K562 (cell line): ENCODE measurements at regions not wholly inside any gene's neighbourhood (a gene's known extent, or its start where the extent isn't known, plus 50 kb on each side); places are given as distances from the start of the nearest gene placed in this dataset.

Experiments
- ATAC-seq: fragments of 200-7000 bp; cut with Tn5 transposase; 3 replicates; pipeline ENCODE4 v1.9.1; 2020; ENCODE audit warnings: moderate library complexity
- BruUV-seq: library from RNA; stranded (reverse); fragments of 400-500 nt; replicated peaks from 2 replicates; lab custom pipeline; 2021; lab: Mats Ljungman, UMichigan
- CTCF ChIA-PET: fragments of 300-600 bp; formaldehyde crosslinking; extraction: SDS; loops from one replicate; lab custom pipeline; 2021; ENCODE audit warnings: low intra/inter-chr PET ratio; lab: Yijun Ruan, JAX
- POLR2A ChIA-PET: fragments of 300-600, 350-650 bp; sonication (Branson Sonifier 250); formaldehyde crosslinking; extraction: SDS; loops from one replicate; lab custom pipeline; 2021; ENCODE audit warnings: antibody characterized with exemption, inconsistent platforms; lab: Yijun Ruan, JAX
- DNase-seq, 4 experiments: peaks; one replicate each; pipeline versions ENCODE4 v3.0.0 to v3.0.0-alpha.2; 2011 to 2018; ENCODE audit warnings: low spot score in 3 of 4, mixed read lengths in 3 of 4; ENCODE audit errors: extremely low read depth in 1 of 4
- FAIRE-seq: peaks from 2 replicates; lab custom pipeline; 2011; peaks lifted over from hg19 to GRCh38; lab: Jason Lieb, UNC
- H2AFZ ChIP-seq: 2 replicates; pipeline ENCODE4 v1.6.0; 2011; ENCODE audit warnings: low read depth, low read length, control low read depth, inconsistent platforms
- H3K27ac ChIP-seq: fragments of 200-600 bp; 3 replicates; pipeline ENCODE4 v1.8.0; 2011; ENCODE audit warnings: low read depth, mild to moderate bottlenecking, control low read depth, inconsistent platforms, low read length, moderate library complexity, mixed read lengths; ENCODE audit errors: extremely low read depth
- H3K27me3 ChIP-seq, 2 experiments: fragments of 300-600 bp in 1 of 2; 2 replicates in 1 of 2; 3 replicates in 1 of 2; pipeline versions ENCODE4 v1.6.0 to v1.8.0; 2011; ENCODE audit warnings: inconsistent platforms in 2 of 2, low read length in 2 of 2, mild to moderate bottlenecking in 1 of 2, mixed read lengths in 1 of 2, moderate library complexity in 1 of 2; ENCODE audit not compliant: control insufficient read depth in 2 of 2, insufficient read depth in 2 of 2
- H3K36me3 ChIP-seq: fragments of 300-600 bp; 3 replicates; pipeline ENCODE4 v1.8.0; 2011; ENCODE audit warnings: mild to moderate bottlenecking, low read length, inconsistent platforms; ENCODE audit not compliant: control insufficient read depth, insufficient read depth
- H3K4me1 ChIP-seq, 2 experiments: fragments of 200-600 bp in 1 of 2; replicated peaks in 1 of 2; 2 replicates in 1 of 2; 3 replicates in 1 of 2; pipeline versions ENCODE4 v1.5.1 to v1.8.0; 2011; ENCODE audit warnings: inconsistent platforms in 2 of 2, low read length in 2 of 2, mild to moderate bottlenecking in 1 of 2, mixed read lengths in 1 of 2, moderate library complexity in 1 of 2; ENCODE audit not compliant: control insufficient read depth in 2 of 2, insufficient read depth in 2 of 2
- H3K4me2 ChIP-seq: 2 replicates; pipeline ENCODE4 v1.6.1; 2011; ENCODE audit warnings: low read length, control low read depth, inconsistent platforms, mixed read lengths; ENCODE audit not compliant: insufficient read depth
- H3K4me3 ChIP-seq: fragments of 200-600 bp; sonication (generic), shearing (Covaris generic); 2 replicates; pipeline ENCODE4 v1.5.1; 2016; ENCODE audit warnings: control low read depth, inconsistent platforms
- H3K79me2 ChIP-seq: fragments of 200-600 bp; 3 replicates; pipeline ENCODE4 v1.8.0; 2011; ENCODE audit warnings: low read length, inconsistent platforms; ENCODE audit not compliant: control insufficient read depth, insufficient read depth
- H3K9ac ChIP-seq, 2 experiments: 2 replicates each; pipeline versions ENCODE4 v1.6.0 to v1.6.1; 2011; ENCODE audit warnings: low read depth in 2 of 2, low read length in 2 of 2, control low read depth in 1 of 2, inconsistent platforms in 1 of 2, mild to moderate bottlenecking in 1 of 2, mixed read lengths in 1 of 2; ENCODE audit not compliant: insufficient read depth in 1 of 2
- H3K9me1 ChIP-seq: one replicate; pipeline ENCODE4 v1.6.0; 2011; ENCODE audit warnings: inconsistent platforms, mild to moderate bottlenecking, low read length, moderate library complexity; ENCODE audit not compliant: control insufficient read depth, insufficient read depth
- H3K9me3 ChIP-seq: replicated peaks from 2 replicates; pipeline ENCODE4 v1.5.1; 2011; ENCODE audit warnings: low read depth, low read length, inconsistent platforms; ENCODE audit not compliant: control insufficient read depth, insufficient read depth
- H4K20me1 ChIP-seq: replicated peaks from 2 replicates; pipeline ENCODE4 v1.6.1; 2011; ENCODE audit warnings: low read length, inconsistent platforms, mixed read lengths; ENCODE audit not compliant: control insufficient read depth, insufficient read depth
- ATF3 ChIP-seq, 2 experiments: fragments of 450-650 bp in 1 of 2; sonication (generic) in 1 of 2; formaldehyde crosslinking in 1 of 2; IDR thresholded peaks in 1 of 2; conservative IDR thresholded peaks in 1 of 2; 2 replicates each; pipeline versions ENCODE4 v1.6.1 to v1.8.1; 2016 to 2023; ENCODE audit warnings: mild to moderate bottlenecking in 2 of 2, moderate library complexity in 2 of 2, inconsistent platforms in 1 of 2, missing genetic modification reagents in 1 of 2
- GATAD2A ChIP-seq: fragments of 450-650 bp; IDR thresholded peaks from 2 replicates; pipeline ENCODE4 v1.6.1; 2017
- IFI16 ChIP-seq: fragments of 250-450 bp; sonication (Bioruptor Pico); IDR thresholded peaks from 2 replicates; pipeline ENCODE4 v2.1.2; 2022; ENCODE audit warnings: mild to moderate bottlenecking, inconsistent platforms
- MCM5 ChIP-seq: fragments of 450-650 bp; IDR thresholded peaks from 2 replicates; pipeline ENCODE4 v1.6.1; 2016; ENCODE audit warnings: low read depth
- NUFIP1 ChIP-seq: fragments of 450-650 bp; IDR thresholded peaks from 2 replicates; pipeline ENCODE4 v1.6.1; 2018; ENCODE audit not compliant: partially characterized antibody
- TOE1 ChIP-seq, 2 experiments: fragments of 450-650 bp in 1 of 2; sonication (generic) in 1 of 2; formaldehyde crosslinking in 1 of 2; IDR thresholded peaks; 2 replicates each; pipeline versions ENCODE4 v1.7.1 to v1.8.0; 2016 to 2022; ENCODE audit warnings: borderline replicate concordance in 2 of 2, mild to moderate bottlenecking in 2 of 2, antibody characterized with exemption in 1 of 2, inconsistent platforms in 1 of 2, low read depth in 1 of 2, missing genetic modification reagents in 1 of 2, moderate library complexity in 1 of 2
- ZFP36 ChIP-seq: fragments of 150-350 bp; IDR thresholded peaks from 2 replicates; pipeline ENCODE4 v1.6.1; 2018; ENCODE audit warnings: low read length, low read depth; ENCODE audit not compliant: partially characterized antibody
- ZNF224 ChIP-seq: sonication (generic); formaldehyde crosslinking; IDR thresholded peaks from 2 replicates; pipeline ENCODE4 v1.8.0; 2022; ENCODE audit warnings: mild to moderate bottlenecking, missing genetic modification reagents
- WGBS: fragments of 100-300 bp; shearing (Covaris generic); methylation state at CpG from one replicate; pipeline ENCODE4 v1.1.6; 2016; ENCODE audit warnings: low coverage, mixed read lengths; ENCODE audit not compliant: insufficient coverage; ENCODE audit errors: missing lambda C conversion rate; 5-methylcytosine and 5-hydroxymethylcytosine counted together
- in situ Hi-C: fragments of 300-500 bp; cut with MboI; formaldehyde crosslinking; loops from 4 replicates; pipeline ENCODE4 v1.15.0; 2018; ENCODE audit warnings: inconsistent platforms, mixed read lengths
- intact Hi-C: fragments of 100-400 bp; cut with micrococcal nuclease; formaldehyde crosslinking; loops from 2 replicates; pipeline ENCODE4 v1.14.2; 2022

DNA sequence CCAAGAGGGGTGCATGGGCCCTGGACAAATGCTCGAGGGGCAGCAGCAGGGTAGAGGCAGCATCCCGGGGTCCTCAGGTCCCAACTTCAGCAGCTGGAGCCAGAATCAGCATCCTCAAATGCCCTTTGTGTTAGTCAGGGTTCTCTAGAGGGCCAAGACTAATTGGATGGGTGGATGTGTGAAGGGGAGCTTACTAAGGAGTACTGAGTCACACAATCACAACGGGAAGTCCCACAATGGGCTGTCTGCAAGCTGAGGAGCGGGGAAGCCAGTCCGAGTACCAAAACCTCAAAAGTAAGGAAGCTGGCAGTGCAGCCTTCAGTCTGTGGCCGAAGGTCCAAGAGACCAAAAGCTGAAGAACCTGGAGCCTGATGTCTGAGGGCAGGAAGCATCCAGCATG is 162.9 kb upstream of the TCERG1L start (continued):
- TF ChIP-seq ZFP36 (no peak), IFI16 (CRISPR knock-in tag) (no peak), GATAD2A (no peak), ZNF224 (no peak)

DNA sequence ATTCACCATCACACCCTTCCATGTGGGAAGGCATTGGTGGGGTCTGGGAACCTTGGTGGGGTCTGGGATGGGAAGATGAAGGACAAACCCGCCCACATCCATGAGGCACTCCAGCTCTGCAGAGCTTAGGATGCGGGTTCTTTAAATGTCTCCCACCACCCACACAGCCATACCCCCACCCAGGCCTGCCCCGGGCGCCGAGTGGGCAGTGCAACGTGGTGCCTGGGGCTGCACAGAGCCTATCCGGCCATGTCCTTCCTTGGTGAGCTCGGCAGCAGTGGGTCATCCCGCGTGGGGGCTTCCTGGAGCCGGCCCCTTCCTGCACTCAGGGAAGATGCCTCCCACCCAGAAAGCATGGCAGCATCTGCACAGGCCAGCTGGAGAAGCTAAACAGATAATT is 163.5 kb upstream of the TCERG1L start:
- Histone ChIP-seq H3K36me3 (no peaks in the 10 kb centered on the region), H3K27me3 (no peaks in the 10 kb centered on the region; a peak in 1 of 5 replicates), H3K9me1 (no peaks in the 10 kb centered on the region), H3K9me3 (no peaks in the 10 kb centered on the region), H3K4me3 (no peak overlapping the region), H3K27ac (no peak overlapping the region), H3K4me1 (no peaks in the 10 kb centered on the region), H3K79me2 (no peaks in the 10 kb centered on the region), H2AFZ (no peak overlapping the region), H3K4me2 (no peak overlapping the region), H4K20me1 (no peaks in the 10 kb centered on the region), H3K9ac (no peak overlapping the region)
- ChIA-PET CTCF (no interaction called here), POLR2A (no interaction called here)
- FAIRE-seq (no peak), DNase-seq (no peak), ATAC-seq (no peak)
- BruUV-seq, result no TSS peak
- WGBS, result 0% methylated on average over 6 of the region's 11 CpGs
- intact Hi-C loops (no loop called here), in situ Hi-C loops (no loop called here)
- TF ChIP-seq TOE1 (IDR thresholded peaks at IDR 0.05; ENCODE audit: borderline replicate concordance) (no peak), TOE1 (CRISPR knock-in tag; IDR thresholded peaks at IDR 0.05; ENCODE audit: borderline replicate concordance, low read depth) (no peak), NUFIP1 (no peak), MCM5 (no peak), ATF3 (IDR thresholded peaks at IDR 0.05) (no peak), ATF3 (CRISPR knock-in tag; conservative IDR thresholded peaks at IDR 0.05) (no peak)
